ENCODE measurements at regions not wholly inside any gene's neighbourhood (a gene's known extent, or its start where the extent isn't known, plus 50 kb on each side); places are given as distances from the start of the nearest gene placed in this dataset.

DNA sequence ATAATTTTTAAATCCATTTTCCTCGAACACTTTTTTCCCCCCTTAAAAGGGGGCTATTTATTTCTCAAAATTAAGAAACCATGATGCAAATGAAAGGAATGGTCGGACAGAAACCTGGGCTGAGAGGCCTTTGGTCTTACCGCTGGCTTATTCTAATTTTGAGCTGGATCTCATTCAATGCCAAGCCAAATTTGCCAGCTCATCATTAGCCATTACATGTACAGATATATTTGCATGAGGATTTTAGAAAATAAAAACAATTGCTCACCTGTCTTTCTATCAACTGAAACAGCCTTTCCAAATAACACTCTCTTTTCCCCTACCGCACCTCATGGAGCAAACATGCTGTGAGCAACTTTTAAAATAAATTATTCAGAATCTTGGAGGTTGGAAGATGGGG is 219.5 kb upstream of the DTNBP1 start:
- no peaks in the 10 kb centered on the region for H4K20me1 ChIP-seq (ENCODE audit: insufficient read depth)
- H3K36me3 ChIP-seq (ENCODE audit: control insufficient read depth in 1 of 2, insufficient read depth in 2 of 2, low read length in 2 of 2), result no peaks in the 10 kb centered on the region
- no peak overlapping the region for H3K4me2 ChIP-seq (ENCODE audit: low read length)
- CTCF ChIA-PET, result no interaction called here
- no peak overlapping the region for H3K27ac ChIP-seq (ENCODE audit: low read depth, low read length)
- no peaks in the 10 kb centered on the region for H3K79me2 ChIP-seq (ENCODE audit: insufficient read depth, low read length)
- TF ChIP-seq YY1 (IDR thresholded peaks at IDR 0.05; ENCODE audit: extremely low read depth, insufficient replicate concordance, low read depth, low read length) (no peak), ZNF274 (IDR thresholded peaks at IDR 0.05; ENCODE audit: low read depth, low read length) (no peak), EZH2 (IDR thresholded peaks at IDR 0.05) (no peak), ZFX (IDR thresholded peaks at IDR 0.05) (no peak), SP1 (IDR thresholded peaks at IDR 0.05; ENCODE audit: low read depth) (no peak), EZH2phosphoT487 (IDR thresholded peaks at IDR 0.05; ENCODE audit: borderline replicate concordance) (no peak), SRF (IDR thresholded peaks at IDR 0.05; ENCODE audit: low read depth) (no peak), CEBPB (IDR thresholded peaks at IDR 0.05; ENCODE audit: low read depth) (no peak), ZBTB33 (IDR thresholded peaks at IDR 0.05; ENCODE audit: extremely low read depth, insufficient replicate concordance, low read length) (no peak), CBX3 (IDR thresholded peaks at IDR 0.05; ENCODE audit: low read depth) (no peak), EGR1 (IDR thresholded peaks at IDR 0.05; ENCODE audit: low read depth) (no peak), RAD21 (IDR thresholded peaks at IDR 0.05; ENCODE audit: low read depth) (no peak), MAX (IDR thresholded peaks at IDR 0.05) (no peak), REST (IDR thresholded peaks at IDR 0.05; ENCODE audit: low read depth) (no peak)
- TF ChIP-seq, protein P1, sequence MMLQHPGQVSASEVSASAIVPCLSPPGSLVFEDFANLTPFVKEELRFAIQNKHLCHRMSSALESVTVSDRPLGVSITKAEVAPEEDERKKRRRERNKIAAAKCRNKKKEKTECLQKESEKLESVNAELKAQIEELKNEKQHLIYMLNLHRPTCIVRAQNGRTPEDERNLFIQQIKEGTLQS (IDR thresholded peaks at IDR 0.05), result no peak
- ATAC-seq, result no peak
- intact Hi-C loops (cut with micrococcal nuclease), result no loop called here
- H3K9me2 ChIP-seq (ENCODE audit: insufficient read depth), result no peaks in the 10 kb centered on the region
- H3K4me1 ChIP-seq (ENCODE audit: control insufficient read depth in 1 of 2, insufficient read depth in 2 of 2, low read length in 2 of 2), result no peaks in the 10 kb centered on the region
- RAD21 ChIA-PET (ENCODE audit: low non-redundant PET in 1 of 2, low total read pairs in 2 of 2, uncharacterized antibody in 2 of 2, unreplicated experiment in 2 of 2), result no interaction called here
- H3K9me3 ChIP-seq (ENCODE audit: control insufficient read depth in 1 of 2, insufficient read depth in 1 of 2, low read depth in 1 of 2, low read length in 2 of 2), result no peaks in the 10 kb centered on the region
- H3K27me3 ChIP-seq (ENCODE audit: insufficient read depth, low read length), result no peaks in the 10 kb centered on the region; the same call in 1 of the 2 replicates
- no peak overlapping the region for H2AFZ ChIP-seq (ENCODE audit: low read depth, low read length, poor library complexity, severe bottlenecking)
- H3K9ac ChIP-seq (ENCODE audit: low read length), result no peak overlapping the region
- no peak for DNase-seq (ENCODE audit: low read depth, low spot score)
- no TSS peak for BruUV-seq (replicated peaks)
- POLR2A ChIA-PET, result no interaction called here
- no peak overlapping the region for H3K4me3 ChIP-seq (replicated peaks in 1 of 2; ENCODE audit: low read depth in 1 of 2, low read length in 2 of 2)
